Cardiac fibroblast (primary cell): ENCODE measurements at regions not wholly inside any gene's neighbourhood (a gene's known extent, or its start where the extent isn't known, plus 50 kb on each side); places are given as distances from the start of the nearest gene placed in this dataset.

Experiments used
- DNase-seq, 2 donors: peaks; one replicate each; pipeline versions ENCODE4 v3.0.0 to v3.0.0-alpha.2; 2010; ENCODE audit warnings: low read depth in 2 of 2
- H3K4me3 ChIP-seq, 2 donors: replicated peaks in 1 of 2; 1 replicate in 1 of 2; 2 replicates in 1 of 2; pipeline ENCODE4 v1.5.1; 2011; ENCODE audit warnings: low read depth in 2 of 2, low read length in 2 of 2, mild to moderate bottlenecking in 2 of 2, moderate library complexity in 1 of 2
- TF ChIP-seq, protein P1 (sequence below): IDR thresholded peaks from one replicate; pipeline ENCODE4 v1.5.1; 2011; ENCODE audit warnings: low read depth, mild to moderate bottlenecking, low read length, inconsistent platforms

DNA sequence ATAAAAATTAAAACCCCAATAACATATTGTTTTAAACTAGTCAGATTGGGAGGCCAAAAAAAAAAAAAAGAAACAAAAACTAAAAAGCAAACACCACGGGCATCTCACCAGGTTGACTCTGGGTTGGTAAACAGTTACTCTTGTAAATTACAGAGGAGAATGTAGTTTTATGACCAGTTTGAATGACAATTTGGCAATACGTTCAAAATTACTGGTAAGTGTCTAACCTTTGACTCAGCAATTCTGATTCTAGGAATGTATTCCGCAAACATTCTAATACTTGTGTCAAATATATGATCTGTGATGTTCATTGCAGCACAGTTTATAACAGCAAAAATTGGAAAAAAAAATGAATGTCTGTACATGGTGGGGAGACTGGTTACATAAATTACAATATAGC, 1376.0 kb downstream of the TBC1D22A start:
- no peak for DNase-seq
- TF ChIP-seq, protein P1, sequence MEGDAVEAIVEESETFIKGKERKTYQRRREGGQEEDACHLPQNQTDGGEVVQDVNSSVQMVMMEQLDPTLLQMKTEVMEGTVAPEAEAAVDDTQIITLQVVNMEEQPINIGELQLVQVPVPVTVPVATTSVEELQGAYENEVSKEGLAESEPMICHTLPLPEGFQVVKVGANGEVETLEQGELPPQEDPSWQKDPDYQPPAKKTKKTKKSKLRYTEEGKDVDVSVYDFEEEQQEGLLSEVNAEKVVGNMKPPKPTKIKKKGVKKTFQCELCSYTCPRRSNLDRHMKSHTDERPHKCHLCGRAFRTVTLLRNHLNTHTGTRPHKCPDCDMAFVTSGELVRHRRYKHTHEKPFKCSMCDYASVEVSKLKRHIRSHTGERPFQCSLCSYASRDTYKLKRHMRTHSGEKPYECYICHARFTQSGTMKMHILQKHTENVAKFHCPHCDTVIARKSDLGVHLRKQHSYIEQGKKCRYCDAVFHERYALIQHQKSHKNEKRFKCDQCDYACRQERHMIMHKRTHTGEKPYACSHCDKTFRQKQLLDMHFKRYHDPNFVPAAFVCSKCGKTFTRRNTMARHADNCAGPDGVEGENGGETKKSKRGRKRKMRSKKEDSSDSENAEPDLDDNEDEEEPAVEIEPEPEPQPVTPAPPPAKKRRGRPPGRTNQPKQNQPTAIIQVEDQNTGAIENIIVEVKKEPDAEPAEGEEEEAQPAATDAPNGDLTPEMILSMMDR = no peak
- H3K4me3 ChIP-seq = no peak overlapping the region

DNA sequence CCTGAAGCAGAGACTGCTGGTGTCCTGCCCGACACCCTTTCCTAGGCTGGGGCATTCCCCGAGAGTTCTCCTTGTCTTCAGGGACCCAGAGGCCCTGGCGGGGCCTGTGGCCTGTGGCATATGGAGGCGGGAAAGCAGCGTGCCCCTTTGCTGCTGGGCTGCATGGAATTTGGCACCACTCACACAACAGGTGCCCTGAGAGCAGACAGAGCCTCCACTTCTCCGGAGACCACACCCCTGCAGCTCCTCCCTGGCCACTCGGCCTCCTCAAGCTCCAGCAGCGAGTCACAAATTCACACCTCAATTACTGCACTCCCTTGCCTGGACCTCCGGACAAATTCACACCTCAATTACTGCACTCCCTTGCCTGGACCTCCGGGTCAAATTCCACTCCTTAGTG, 1375.2 kb downstream of the TBC1D22A start:
- TF ChIP-seq, protein P1 = no peak
- no peak for DNase-seq
- H3K4me3 ChIP-seq = no peak overlapping the region

DNA sequence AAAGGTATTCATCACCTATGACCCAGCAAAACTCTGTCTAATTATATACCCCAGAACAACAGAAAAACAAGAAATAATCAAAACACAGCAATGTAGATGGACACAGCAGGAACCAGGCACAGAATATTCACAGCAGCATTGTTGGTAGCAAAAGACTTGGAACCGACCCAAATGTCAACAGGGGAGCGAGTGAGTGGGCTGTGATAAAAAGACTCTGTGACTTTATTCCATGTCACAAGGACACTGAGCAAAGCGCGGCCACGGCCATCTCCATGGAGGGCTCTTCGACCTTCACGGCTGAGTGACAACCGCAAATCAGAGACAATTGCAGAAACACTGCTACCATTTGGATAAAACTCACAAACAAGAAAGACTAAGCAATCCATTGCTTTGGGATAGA, 1373.1 kb downstream of the TBC1D22A start:
- H3K4me3 ChIP-seq = no peak overlapping the region
- TF ChIP-seq, protein P1 = no peak
- no peak for DNase-seq

DNA sequence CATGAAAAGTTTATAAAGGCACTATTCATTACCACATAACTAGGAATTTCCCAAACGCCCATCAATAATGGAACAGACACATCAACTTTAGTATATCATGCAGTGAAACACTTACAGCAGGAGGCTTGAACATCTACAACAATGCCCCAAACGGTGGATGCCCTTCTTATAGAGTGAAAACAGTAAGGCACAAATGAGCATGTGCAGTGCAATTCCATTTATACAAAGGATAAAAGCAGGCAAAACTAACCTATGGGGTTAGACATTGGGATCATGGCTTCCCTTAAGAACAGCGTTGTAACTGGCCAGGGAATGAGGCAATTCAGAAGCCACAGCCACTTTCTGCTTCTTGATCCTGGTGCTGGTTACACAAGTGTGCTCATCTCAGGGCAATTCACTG, 1363.0 kb downstream of the TBC1D22A start:
- no peak for DNase-seq
- TF ChIP-seq, protein P1 = no peak
- no peak overlapping the region for H3K4me3 ChIP-seq

DNA sequence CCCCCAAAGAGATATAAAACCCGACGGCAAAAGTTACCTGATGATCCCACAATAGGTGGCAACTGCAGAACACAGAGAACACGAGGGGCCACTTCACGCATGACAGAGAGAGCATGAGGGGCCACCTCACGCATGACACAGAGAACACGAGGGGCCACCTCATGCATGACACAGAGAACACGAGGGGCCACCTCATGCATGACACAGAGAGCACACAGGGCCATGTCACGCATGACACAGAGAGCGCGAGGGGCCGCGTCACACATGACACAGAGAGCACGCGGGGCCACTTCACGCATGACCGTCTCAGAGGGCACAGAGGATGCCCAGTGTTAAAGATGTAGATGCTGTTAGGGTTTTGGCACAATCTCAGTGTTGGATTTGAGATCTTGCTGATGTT, 1359.5 kb downstream of the TBC1D22A start:
- no peak overlapping the region for H3K4me3 ChIP-seq
- TF ChIP-seq, protein P1 = no peak

DNA sequence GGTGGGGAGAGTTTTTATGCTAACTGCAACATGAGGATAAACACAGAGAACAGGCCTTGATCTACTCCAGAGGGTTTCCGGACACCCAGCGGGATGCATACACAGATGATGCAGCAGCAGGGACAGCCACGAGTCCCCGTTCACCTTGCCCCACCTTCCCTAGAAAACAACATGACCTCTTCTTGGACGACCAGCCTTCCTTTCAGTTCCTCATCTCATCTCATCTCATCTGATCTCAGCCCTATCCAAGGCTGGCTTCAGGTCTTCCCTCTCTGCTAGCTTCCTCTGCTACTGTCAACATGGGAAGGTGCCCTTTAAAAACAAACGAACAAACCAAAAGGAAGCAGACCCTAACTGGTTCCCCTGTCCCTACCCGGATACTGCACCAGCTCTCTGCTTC, 1356.2 kb downstream of the TBC1D22A start:
- no peak for DNase-seq

More for the DNA sequence above, 1359.5 kb downstream of the TBC1D22A start:
- no peak for DNase-seq

DNA sequence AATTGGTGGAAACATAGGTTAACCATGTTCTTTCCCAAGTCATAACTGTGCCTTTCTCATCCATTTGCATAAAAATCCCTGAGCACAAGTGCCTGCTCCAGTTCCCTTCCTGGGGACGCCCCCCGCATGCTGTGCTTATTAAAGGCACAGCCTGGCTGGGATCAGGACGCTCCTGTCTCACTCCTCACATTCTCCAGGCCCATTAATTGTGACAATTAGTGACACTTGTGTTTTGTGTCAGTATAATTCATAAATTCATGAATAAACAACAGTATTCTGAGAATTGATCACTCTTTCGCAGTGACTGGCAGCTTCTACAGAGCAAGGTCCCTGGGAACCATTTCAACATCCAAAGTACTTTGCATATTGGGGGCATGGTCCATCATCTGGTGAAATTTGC, 1354.4 kb downstream of the TBC1D22A start:
- no peak overlapping the region for H3K4me3 ChIP-seq
- TF ChIP-seq, protein P1 = no peak
- no peak for DNase-seq

More for the DNA sequence above, 1356.2 kb downstream of the TBC1D22A start:
- TF ChIP-seq, protein P1 = no peak
- no peak overlapping the region for H3K4me3 ChIP-seq
